ENCODE measurements at regions not wholly inside any gene's neighbourhood (a gene's known extent, or its start where the extent isn't known, plus 50 kb on each side); places are given as distances from the start of the nearest gene placed in this dataset.

- TF ChIP-seq, protein P1, sequence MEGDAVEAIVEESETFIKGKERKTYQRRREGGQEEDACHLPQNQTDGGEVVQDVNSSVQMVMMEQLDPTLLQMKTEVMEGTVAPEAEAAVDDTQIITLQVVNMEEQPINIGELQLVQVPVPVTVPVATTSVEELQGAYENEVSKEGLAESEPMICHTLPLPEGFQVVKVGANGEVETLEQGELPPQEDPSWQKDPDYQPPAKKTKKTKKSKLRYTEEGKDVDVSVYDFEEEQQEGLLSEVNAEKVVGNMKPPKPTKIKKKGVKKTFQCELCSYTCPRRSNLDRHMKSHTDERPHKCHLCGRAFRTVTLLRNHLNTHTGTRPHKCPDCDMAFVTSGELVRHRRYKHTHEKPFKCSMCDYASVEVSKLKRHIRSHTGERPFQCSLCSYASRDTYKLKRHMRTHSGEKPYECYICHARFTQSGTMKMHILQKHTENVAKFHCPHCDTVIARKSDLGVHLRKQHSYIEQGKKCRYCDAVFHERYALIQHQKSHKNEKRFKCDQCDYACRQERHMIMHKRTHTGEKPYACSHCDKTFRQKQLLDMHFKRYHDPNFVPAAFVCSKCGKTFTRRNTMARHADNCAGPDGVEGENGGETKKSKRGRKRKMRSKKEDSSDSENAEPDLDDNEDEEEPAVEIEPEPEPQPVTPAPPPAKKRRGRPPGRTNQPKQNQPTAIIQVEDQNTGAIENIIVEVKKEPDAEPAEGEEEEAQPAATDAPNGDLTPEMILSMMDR (IDR thresholded peaks at IDR 0.05), result no peak
- TF ChIP-seq POLR2A (IDR thresholded peaks at IDR 0.05) (no peak), POLR2AphosphoS5 (IDR thresholded peaks at IDR 0.05) (no peak)
Measured at GRCh38 chr18:57918601-57919000, 115.5 kb upstream of the ATP8B1 start.

All from breast epithelium (tissue), 3 donors.